Choroid plexus epithelial cell (primary cell): ENCODE measurements at regions not wholly inside any gene's neighbourhood (a gene's known extent, or its start where the extent isn't known, plus 50 kb on each side); places are given as distances from the start of the nearest gene placed in this dataset.
"Not testable (repeated sequence)": the region's sequence is repeated elsewhere in the genome, so short reads cannot be mapped to it uniquely, and the experiment has no call there.

Experiments used
- DNase-seq: peaks from one replicate; pipeline ENCODE4 v3.0.0-alpha.2; 2010; ENCODE audit warnings: low read depth
- H3K4me3 ChIP-seq: 2 replicates; pipeline ENCODE4 v1.5.1; 2011; ENCODE audit warnings: low read depth, mild to moderate bottlenecking, control low read depth, low read length, moderate library complexity
- CTCF ChIP-seq: conservative IDR thresholded peaks from 2 replicates; pipeline ENCODE4 v1.5.1; 2011; ENCODE audit warnings: low read depth, mild to moderate bottlenecking, control low read depth, inconsistent platforms, low read length, moderate library complexity

- DNase-seq: no peak
- no peak for TF ChIP-seq CTCF
- H3K4me3 ChIP-seq: no peak overlapping the region
Observed at GRCh38 chr14:44732144-44732543, 225.1 kb upstream of the FSCB start.

- TF ChIP-seq CTCF: no peak
- no peak overlapping the region for H3K4me3 ChIP-seq
- no peak for DNase-seq
Observed at GRCh38 chr14:44730860-44731259, 223.8 kb upstream of the FSCB start.

- H3K4me3 ChIP-seq, DNase-seq: not testable (repeated sequence)
Observed at GRCh38 chr14:44721395-44721794, 214.3 kb upstream of the FSCB start.

- no peak overlapping the region for H3K4me3 ChIP-seq
- no peak for TF ChIP-seq CTCF
- DNase-seq: no peak
Observed at GRCh38 chr14:44720707-44721106, 213.6 kb upstream of the FSCB start.

GRCh38 chr14:44712024-44712815, 205.1 kb upstream of the FSCB start:
- TF ChIP-seq CTCF: no peak
- no peak for DNase-seq
- no peak overlapping the region for H3K4me3 ChIP-seq

- no peak for TF ChIP-seq CTCF
- no peak overlapping the region for H3K4me3 ChIP-seq
- DNase-seq: no peak
Observed at GRCh38 chr14:44701563-44702263, 194.6 kb upstream of the FSCB start.

GRCh38 chr14:44700694-44701093, 193.6 kb upstream of the FSCB start:
- no peak for TF ChIP-seq CTCF
- no peak overlapping the region for H3K4me3 ChIP-seq
- no peak for DNase-seq
